Thyroid gland (tissue), 4 donors: ENCODE measurements at regions not wholly inside any gene's neighbourhood (a gene's known extent, or its start where the extent isn't known, plus 50 kb on each side); places are given as distances from the start of the nearest gene placed in this dataset.
A peak's percentile ranks its signal among the peaks of the same experiment; 100 is the strongest.

Experiments used
- DNase-seq, 2 donors: peaks; one replicate each; pipeline ENCODE4 v3.0.0-alpha.2; 2019
- H3K27ac ChIP-seq, 3 donors: fragments of 200-600 bp; sonication (generic); 1 replicate in 2 of 3; 2 replicates in 1 of 3; pipeline ENCODE4 v1.5.1; 2016 to 2019; ENCODE audit warnings: mild to moderate bottlenecking in 1 of 3, moderate library complexity in 1 of 3
- H3K27me3 ChIP-seq: fragments of 200-600 bp; sonication (generic); one replicate; pipeline ENCODE4 v1.5.1; 2019
- H3K36me3 ChIP-seq, 2 donors: fragments of 200-600 bp; sonication (generic); one replicate each; pipeline ENCODE4 v1.5.1; 2016 to 2019
- H3K4me1 ChIP-seq, 2 donors: fragments of 200-600 bp; sonication (generic); one replicate each; pipeline ENCODE4 v1.5.1; 2017 to 2019
- H3K4me3 ChIP-seq, 3 donors: fragments of 200-600 bp; sonication (generic); replicated peaks in 1 of 3; 1 replicate in 2 of 3; 2 replicates in 1 of 3; pipeline ENCODE4 v1.5.1; 2016; ENCODE audit warnings: mild to moderate bottlenecking in 1 of 3
- H3K9me3 ChIP-seq: fragments of 200-600 bp; sonication (generic); one replicate; pipeline ENCODE4 v1.5.1; 2017
- POLR2A ChIP-seq, 2 donors: fragments of 450-650 bp; IDR thresholded peaks; one replicate each; pipeline ENCODE4 v1.6.1; 2017; ENCODE audit warnings: antibody characterized with exemption in 2 of 2, mild to moderate bottlenecking in 2 of 2, moderate library complexity in 1 of 2
- WGBS, 2 donors: methylation state at CpG; one replicate each; pipeline ENCODE4 v1.1.5; 2017; 5-methylcytosine and 5-hydroxymethylcytosine counted together
- intact Hi-C: fragments of 100-400 bp; cut with DNase I; formaldehyde crosslinking; loops from one replicate; pipeline ENCODE4 v1.15.1; 2023
- TF ChIP-seq, protein P1 (sequence below), 6 experiments: fragments of 200-600 bp in 3 of 6; fragments of 450-650 bp in 3 of 6; sonication (generic) in 3 of 6; IDR thresholded peaks; one replicate each; pipeline ENCODE4 v1.5.1; 2016 to 2019; ENCODE audit warnings: antibody characterized with exemption in 6 of 6, mild to moderate bottlenecking in 2 of 6, inconsistent platforms in 1 of 6, moderate library complexity in 1 of 6

DNA sequence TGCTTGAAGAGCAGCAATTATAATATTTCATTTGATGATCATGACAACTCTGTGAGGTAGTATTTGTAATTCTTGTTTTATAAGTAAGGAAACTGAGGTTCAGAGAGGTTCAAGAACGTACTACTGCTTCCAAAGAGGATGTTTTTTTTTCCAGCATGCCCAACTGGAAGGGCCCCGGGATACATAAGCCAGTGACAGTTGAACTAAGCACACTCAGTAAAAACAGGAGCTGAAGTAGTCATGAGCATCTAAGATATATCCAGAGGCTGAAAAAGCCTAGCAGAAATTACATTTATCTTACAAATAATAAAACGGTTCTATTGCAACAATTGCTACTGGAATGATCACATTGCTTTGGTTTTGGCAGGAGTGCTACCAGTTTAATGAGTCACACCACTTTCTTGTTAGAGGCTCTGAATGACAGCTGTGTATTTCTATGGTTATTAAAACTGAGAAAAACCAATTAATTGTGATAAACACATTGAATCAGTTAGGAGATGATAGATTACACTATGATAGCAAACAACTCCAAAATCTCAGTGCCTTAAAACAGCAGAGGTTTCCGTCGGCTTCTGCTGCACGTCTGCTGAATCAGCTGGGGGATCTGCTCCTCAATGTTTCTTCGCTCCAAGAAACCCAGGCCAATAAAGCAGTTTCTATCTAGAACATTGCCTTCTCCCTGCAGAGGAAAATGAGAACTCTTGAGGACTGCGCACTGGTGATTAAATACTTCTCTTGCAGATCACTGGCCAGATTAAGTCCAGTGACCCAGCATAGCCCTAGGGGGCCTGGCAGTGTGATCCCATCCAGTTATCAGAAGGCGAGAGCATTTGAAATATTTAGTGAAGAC, 522.7 kb downstream of the PLPP3 start:
- H3K4me1 ChIP-seq, result peaks cover 42 to 46% of the 10 kb centered on the region in 2 donors
- H3K27ac ChIP-seq, result peak overlapping the region; percentile 25 to 68 (median 29)
- peak; percentile 31 to 33 for DNase-seq
- WGBS, 2 donors, result 46 to 50% methylated on average over 9 of the region's 9 CpGs
- no peaks in the 10 kb centered on the region for H3K27me3 ChIP-seq
- intact Hi-C loops, result loop anchor here (10.0 kb wide), 1 partner anchor 182 kb away; no protein-coding TSS in a partner anchor
- no peaks in the 10 kb centered on the region for H3K36me3 ChIP-seq
- no peaks in the 10 kb centered on the region for H3K9me3 ChIP-seq
- TF ChIP-seq, protein P1, sequence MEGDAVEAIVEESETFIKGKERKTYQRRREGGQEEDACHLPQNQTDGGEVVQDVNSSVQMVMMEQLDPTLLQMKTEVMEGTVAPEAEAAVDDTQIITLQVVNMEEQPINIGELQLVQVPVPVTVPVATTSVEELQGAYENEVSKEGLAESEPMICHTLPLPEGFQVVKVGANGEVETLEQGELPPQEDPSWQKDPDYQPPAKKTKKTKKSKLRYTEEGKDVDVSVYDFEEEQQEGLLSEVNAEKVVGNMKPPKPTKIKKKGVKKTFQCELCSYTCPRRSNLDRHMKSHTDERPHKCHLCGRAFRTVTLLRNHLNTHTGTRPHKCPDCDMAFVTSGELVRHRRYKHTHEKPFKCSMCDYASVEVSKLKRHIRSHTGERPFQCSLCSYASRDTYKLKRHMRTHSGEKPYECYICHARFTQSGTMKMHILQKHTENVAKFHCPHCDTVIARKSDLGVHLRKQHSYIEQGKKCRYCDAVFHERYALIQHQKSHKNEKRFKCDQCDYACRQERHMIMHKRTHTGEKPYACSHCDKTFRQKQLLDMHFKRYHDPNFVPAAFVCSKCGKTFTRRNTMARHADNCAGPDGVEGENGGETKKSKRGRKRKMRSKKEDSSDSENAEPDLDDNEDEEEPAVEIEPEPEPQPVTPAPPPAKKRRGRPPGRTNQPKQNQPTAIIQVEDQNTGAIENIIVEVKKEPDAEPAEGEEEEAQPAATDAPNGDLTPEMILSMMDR (IDR thresholded peaks at IDR 0.05), result no peak
- TF ChIP-seq POLR2A (IDR thresholded peaks at IDR 0.05), result no peak
- H3K4me3 ChIP-seq, result no peak overlapping the region

DNA sequence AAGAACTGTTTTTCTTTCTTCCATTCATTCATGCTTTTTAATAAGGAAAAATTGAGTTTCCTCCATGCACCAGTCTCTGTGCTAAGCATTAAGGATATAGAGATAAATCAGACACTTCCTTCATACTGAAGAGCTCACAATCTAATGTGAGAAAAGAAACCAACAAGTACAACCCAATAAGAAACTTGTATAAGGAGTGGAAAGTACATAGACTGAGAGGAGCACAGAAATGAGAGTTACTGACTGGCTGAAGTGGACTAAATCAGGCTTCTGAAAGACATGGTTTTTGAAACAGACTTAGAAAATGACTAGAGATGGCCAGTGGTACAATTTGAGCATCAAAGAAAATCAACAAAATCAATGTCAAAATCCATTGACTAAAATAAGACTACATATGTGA, 524.4 kb downstream of the PLPP3 start:
- Histone ChIP-seq H3K4me3 (no peak overlapping the region), H3K4me1 (peaks cover 39 to 41% of the 10 kb centered on the region in 2 donors), H3K27ac (no peak overlapping the region), H3K9me3 (no peaks in the 10 kb centered on the region), H3K27me3 (no peaks in the 10 kb centered on the region), H3K36me3 (no peaks in the 10 kb centered on the region)
- intact Hi-C loops, result loop anchor here (10.0 kb wide), 1 partner anchor 180 kb away; no protein-coding TSS in a partner anchor
- no peak for TF ChIP-seq POLR2A (IDR thresholded peaks at IDR 0.05)
- TF ChIP-seq, protein P1 (IDR thresholded peaks at IDR 0.05), result no peak
- DNase-seq, result no peak

DNA sequence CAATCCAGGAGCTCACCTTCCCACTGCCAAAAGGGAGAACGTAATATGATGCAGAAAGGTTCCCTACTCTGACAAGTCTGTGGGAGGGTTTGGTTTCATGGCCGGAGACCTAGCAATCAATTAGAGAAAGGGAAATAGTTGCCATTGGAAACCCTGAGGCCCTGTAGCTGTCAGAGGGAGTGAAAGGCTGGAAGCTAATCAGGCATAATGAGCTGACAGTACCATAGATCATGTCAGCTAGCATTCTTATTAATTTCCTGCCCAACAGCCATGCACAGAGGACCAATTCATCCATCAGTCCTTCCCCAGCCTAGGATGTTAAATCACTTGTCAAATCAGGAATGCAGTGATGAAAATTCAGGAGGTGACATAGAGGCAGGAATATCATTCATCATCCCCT, 527.3 kb downstream of the PLPP3 start:
- Histone ChIP-seq H3K9me3 (no peaks in the 10 kb centered on the region), H3K27ac (no peak overlapping the region), H3K36me3 (no peaks in the 10 kb centered on the region), H3K4me3 (no peak overlapping the region), H3K4me1 (peaks cover 17 to 27% of the 10 kb centered on the region in 2 donors), H3K27me3 (no peaks in the 10 kb centered on the region)
- intact Hi-C loops, result loop anchor here (10.0 kb wide), 1 partner anchor 177 kb away; no protein-coding TSS in a partner anchor
- WGBS, 2 donors, result 92 to 98% methylated on average over 2 of the region's 2 CpGs
- TF ChIP-seq, protein P1 (IDR thresholded peaks at IDR 0.05), result no peak
- TF ChIP-seq POLR2A (IDR thresholded peaks at IDR 0.05), result no peak
- DNase-seq, result no peak

DNA sequence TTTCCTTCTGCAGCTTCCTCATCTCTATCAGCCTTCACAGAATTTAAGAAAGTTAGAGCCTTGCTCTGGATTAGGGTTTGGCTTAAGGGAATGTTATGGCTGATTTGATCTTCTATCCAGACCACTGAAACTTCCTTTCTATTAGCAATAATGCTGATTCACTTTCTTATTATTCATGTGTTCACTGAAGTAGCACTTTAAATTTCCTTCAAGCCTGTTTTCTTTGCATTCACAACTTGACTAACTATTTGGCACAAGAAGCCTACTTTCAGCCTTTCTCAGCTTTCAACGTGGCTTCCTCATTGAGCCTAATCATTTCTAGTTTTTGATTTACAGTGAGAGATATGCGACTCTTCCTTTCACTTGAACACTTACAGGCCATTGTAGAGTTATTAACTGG, 528.5 kb downstream of the PLPP3 start:
- Histone ChIP-seq H3K9me3 (no peaks in the 10 kb centered on the region), H3K27ac (peak overlapping the region in 1 of 3 donors; percentile 8), H3K36me3 (no peaks in the 10 kb centered on the region), H3K4me1 (peaks cover 9 to 16% of the 10 kb centered on the region in 2 donors), H3K4me3 (no peak overlapping the region), H3K27me3 (no peaks in the 10 kb centered on the region)
- intact Hi-C loops, result loop anchor here (10.0 kb wide), 1 partner anchor 176 kb away; no protein-coding TSS in a partner anchor
- no peak for DNase-seq
- 48 to 53% methylated on average over 2 of the region's 2 CpGs for WGBS, 2 donors
- TF ChIP-seq, protein P1 (IDR thresholded peaks at IDR 0.05), result no peak
- no peak for TF ChIP-seq POLR2A (IDR thresholded peaks at IDR 0.05)

DNA sequence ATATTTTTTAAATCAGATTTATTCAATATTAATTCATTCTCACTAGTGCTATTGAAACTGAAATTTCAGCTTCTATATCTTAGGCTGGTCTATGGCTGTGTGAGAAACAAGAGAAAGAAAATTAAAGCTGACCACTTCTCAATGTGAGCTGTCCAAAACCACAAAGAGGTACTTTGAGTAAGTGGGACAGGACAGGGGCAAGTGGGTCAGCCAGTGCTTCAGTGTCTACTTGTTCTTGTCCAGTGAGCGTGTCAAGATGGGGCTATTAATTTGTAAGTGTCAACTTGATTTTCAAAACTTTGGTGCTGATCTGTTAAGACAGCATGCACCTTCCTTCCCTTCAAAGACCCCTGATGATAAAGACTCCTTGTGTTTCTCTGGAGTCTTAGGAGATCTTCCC, 533.9 kb downstream of the PLPP3 start:
- intact Hi-C loops, result no loop called here
- Histone ChIP-seq H3K27ac (no peak overlapping the region), H3K4me1 (peaks cover 9 to 28% of the 10 kb centered on the region in 2 donors), H3K36me3 (no peaks in the 10 kb centered on the region), H3K4me3 (no peak overlapping the region), H3K9me3 (no peaks in the 10 kb centered on the region), H3K27me3 (no peaks in the 10 kb centered on the region)
- 40 to 42% methylated on average over 1 of the region's 1 CpG for WGBS, 2 donors
- peak; percentile 11 to 31 for DNase-seq
- TF ChIP-seq, protein P1 (IDR thresholded peaks at IDR 0.05), result no peak
- TF ChIP-seq POLR2A (IDR thresholded peaks at IDR 0.05), result no peak
